ENCODE measurements at regions not wholly inside any gene's neighbourhood (a gene's known extent, or its start where the extent isn't known, plus 50 kb on each side); places are given as distances from the start of the nearest gene placed in this dataset.
"Not testable (repeated sequence)": the region's sequence is repeated elsewhere in the genome, so short reads cannot be mapped to it uniquely, and the experiment has no call there.

DNA sequence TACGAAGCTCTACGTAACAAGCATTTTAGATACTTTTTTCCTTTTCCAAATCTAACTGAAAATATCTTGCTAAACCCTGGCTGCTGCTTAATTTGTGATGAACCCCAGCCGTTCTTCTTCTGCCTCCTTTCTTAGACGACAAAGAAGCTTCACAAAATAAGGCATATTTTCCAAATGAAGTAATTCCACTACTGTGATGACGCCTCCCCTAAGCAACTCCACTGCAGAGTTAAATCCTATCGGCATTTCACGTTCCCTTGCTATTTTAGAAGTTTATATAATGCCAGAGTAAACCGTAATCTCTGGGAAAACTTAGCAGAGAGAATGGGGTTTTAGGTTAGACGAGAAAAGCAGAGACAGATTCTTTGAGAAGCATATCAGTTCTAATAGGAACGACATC lies 683.1 kb upstream of the SALL1 start:
- DNase-seq: no peak

DNA sequence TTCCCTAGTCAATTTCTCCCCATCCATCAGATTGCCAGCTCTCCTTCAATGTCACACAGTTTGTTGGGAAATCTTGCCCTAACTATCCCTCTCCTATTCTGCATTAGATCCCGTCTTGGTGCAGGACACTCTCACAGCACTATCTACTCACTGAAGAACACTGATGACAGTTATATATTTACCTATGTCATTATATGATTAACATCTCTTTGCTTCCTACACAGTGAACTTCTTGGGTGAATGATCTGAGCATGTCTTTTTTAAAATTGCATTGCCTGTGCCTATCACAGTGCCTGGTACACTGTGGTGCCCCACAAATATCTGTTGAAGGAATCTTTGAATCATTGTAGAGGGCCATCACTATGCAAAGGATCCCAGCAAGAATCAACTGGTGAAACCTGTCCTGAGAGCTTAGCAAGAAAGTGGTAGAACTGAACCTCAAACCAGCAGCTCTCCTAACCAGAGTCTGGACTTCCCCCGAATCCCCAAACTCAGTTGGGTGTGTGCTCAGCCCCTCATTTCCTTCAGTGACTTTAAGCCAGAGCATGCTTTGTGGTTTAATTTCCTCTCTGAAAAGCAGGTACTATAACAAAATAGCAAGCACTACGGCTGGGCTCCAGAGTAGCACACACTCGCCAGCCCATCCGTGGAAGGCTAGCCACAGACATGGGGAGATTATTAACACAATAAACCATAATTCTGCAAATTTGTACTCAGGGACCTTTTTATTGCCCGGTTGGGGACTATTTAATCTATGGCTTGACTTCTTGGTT lies 680.7 kb upstream of the SALL1 start:
- DNase-seq: no peak

- DNase-seq: not testable (repeated sequence)
These were observed 680.0 kb upstream of the SALL1 start for GRCh38 chr16:51831034-51831433.

- DNase-seq: no peak
These were observed 674.7 kb upstream of the SALL1 start for GRCh38 chr16:51825779-51826178.

- DNase-seq: no peak
These were observed 671.4 kb upstream of the SALL1 start for GRCh38 chr16:51822471-51822870.

- no peak for DNase-seq
These were observed 670.5 kb upstream of the SALL1 start for GRCh38 chr16:51821527-51821926.

GRCh38 chr16:51820176-51820575 lies 669.1 kb upstream of the SALL1 start:
- no peak for DNase-seq

- DNase-seq: peak; percentile 37
These were observed 667.4 kb upstream of the SALL1 start for GRCh38 chr16:51818342-51818944.

DNA sequence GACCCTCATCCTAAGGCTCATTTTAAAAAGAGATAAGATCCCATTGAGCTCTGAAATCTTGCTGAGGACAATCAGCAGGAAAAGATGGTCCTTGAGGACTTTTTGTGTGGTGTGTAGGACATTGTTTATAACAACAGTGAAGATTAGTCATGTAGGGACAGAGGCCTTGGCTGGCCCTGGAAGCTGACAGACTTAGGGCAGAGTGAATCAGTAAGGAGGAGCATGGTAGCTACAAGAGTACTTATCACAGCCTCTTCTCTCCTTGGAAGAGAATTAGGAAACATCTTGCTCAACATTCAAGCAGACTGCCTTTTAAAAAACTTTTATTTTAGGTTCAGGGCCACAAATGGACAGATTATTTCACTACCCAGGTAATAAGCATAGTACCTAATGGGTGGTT lies 665.9 kb upstream of the SALL1 start:
- DNase-seq: no peak

GRCh38 chr16:51815523-51815922 lies 664.5 kb upstream of the SALL1 start:
- DNase-seq: no peak

GRCh38 chr16:51814617-51815016 lies 663.5 kb upstream of the SALL1 start:
- no peak for DNase-seq

DNA sequence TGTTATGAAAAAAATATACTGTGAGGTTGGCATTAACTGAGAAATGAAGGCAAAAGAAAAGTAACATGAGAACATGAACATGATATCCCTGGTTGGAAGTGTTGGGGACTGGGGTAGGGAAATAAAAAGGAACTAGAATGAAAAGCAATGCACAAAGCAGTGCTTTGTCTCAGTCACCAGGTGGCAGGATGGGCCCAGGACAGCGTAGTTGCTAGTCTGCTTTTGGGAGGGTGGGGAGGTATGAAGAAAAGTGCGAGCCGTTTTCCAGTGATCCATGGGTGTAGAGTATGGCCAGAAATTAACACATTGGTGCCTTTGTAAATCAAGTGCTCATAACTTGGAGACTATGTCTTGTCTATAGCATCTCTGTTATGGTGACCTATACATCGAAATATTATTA lies 662.5 kb upstream of the SALL1 start:
- DNase-seq: no peak

DNA sequence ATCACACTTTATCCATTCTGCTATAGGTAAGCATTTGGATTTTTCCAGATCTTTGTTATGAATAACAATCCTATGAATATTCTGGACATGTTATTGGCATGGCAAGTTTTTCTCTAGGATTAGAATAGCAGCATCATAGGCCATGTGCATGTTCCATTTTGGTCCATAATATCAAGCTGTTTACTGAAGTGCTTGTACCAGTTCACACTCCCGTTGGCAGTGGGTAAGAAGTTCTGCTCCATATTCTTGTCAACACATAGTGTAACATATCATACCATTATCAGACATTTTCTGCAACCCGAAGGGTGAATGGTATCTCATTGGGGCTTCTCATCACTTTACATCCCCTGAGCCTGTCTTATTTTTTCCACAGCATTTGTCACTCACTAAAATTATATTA lies 661.9 kb upstream of the SALL1 start:
- no peak for DNase-seq

DNA sequence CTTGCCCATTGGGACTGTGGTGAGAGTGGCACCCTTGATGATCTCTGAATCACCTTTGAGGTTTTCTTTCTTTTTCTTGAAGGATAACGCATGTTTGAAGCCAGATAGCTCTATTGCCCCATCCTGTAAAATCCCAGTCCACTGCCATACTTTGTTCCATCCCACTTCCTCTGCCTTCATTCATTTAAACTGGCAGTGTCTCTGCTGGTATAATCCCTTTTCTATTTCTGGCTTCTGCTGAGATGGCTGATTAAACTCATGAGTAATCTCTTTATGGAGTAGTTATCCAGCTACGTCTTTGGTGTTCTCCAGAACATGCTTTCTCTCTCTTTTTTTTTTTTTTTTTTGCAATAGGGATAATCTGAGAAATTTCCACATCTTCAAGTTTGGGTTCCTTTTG lies 656.5 kb upstream of the SALL1 start:
- no peak for DNase-seq

DNA sequence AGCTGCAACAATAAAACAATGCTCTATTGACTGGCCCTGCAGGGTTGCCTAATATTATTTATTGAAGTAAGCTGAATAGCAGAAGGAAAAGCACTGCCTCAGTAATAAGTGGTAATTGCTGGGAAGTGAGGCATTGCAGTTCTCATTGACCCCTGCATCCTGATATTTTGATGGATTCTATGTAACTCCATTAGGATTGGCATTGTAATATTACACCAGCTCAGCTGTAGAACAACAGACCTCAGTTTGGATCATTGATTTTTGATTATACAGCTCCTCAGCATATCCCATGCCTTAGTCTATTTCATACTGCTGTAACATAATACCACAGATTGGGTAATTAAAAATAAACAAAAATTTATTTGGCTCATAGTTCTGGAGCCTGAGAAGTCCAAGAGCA lies 650.6 kb upstream of the SALL1 start:
- DNase-seq: no peak

GRCh38 chr16:51797669-51798259 lies 646.7 kb upstream of the SALL1 start:
- DNase-seq: no peak

- no peak for DNase-seq
These were observed 628.2 kb upstream of the SALL1 start for GRCh38 chr16:51779240-51779639.

- no peak for DNase-seq
These were observed 622.2 kb upstream of the SALL1 start for GRCh38 chr16:51773071-51773890.

GRCh38 chr16:51766739-51767138 lies 615.7 kb upstream of the SALL1 start:
- DNase-seq: no peak

GRCh38 chr16:51763072-51763661 lies 612.1 kb upstream of the SALL1 start:
- no peak for DNase-seq

- peak; percentile 71 for DNase-seq
These were observed 611.3 kb upstream of the SALL1 start for GRCh38 chr16:51762081-51762996.

GRCh38 chr16:51761001-51761400 lies 609.9 kb upstream of the SALL1 start:
- no peak for DNase-seq
